ENCODE measurements at regions not wholly inside any gene's neighbourhood (a gene's known extent, or its start where the extent isn't known, plus 50 kb on each side); places are given as distances from the start of the nearest gene placed in this dataset.
"Not testable (repeated sequence)": the region's sequence is repeated elsewhere in the genome, so short reads cannot be mapped to it uniquely, and the experiment has no call there.

DNA sequence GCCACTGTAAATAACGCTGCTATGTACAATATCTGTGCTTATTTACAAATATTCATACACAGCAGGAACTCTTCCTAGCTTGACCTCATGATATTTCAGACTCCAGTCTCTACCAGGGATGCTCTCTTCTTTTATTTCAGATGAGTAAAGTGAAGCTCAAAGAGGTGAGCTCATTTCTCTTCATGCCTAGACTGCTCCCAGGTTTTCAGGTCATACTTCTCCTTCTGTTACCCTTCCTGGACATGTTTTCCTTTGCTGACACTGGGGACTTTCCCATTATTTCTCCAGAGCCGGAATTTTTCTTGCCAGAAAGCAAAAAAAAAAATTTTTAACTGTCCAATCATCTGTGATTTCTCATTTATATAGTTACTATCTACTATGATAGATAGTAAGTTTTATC, 147.2 kb upstream of the DST start:
- TF ChIP-seq, protein P1, sequence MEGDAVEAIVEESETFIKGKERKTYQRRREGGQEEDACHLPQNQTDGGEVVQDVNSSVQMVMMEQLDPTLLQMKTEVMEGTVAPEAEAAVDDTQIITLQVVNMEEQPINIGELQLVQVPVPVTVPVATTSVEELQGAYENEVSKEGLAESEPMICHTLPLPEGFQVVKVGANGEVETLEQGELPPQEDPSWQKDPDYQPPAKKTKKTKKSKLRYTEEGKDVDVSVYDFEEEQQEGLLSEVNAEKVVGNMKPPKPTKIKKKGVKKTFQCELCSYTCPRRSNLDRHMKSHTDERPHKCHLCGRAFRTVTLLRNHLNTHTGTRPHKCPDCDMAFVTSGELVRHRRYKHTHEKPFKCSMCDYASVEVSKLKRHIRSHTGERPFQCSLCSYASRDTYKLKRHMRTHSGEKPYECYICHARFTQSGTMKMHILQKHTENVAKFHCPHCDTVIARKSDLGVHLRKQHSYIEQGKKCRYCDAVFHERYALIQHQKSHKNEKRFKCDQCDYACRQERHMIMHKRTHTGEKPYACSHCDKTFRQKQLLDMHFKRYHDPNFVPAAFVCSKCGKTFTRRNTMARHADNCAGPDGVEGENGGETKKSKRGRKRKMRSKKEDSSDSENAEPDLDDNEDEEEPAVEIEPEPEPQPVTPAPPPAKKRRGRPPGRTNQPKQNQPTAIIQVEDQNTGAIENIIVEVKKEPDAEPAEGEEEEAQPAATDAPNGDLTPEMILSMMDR (conservative IDR thresholded peaks at IDR 0.05; ENCODE audit: low read depth, low read length): no peak
- no peak for DNase-seq (ENCODE audit: low read depth)

DNA sequence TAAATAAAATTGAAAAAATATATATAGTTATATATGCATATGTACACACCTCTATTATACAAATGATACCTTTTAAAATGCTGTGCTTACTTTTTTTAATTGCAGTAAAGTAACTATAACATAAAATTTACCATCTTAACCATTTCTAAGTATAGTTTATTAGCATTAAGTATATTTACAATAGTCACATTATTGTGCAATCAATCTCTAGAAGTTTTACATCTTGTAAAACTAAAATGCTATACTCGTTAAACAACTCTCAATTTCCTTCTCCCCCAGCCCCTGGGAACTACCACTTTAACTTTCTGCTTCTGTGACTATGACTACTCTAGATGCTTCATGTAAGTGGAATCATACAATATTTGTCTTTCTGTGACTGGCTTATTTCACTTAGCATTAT, 146.7 kb upstream of the DST start:
- TF ChIP-seq, protein P1 (conservative IDR thresholded peaks at IDR 0.05; ENCODE audit: low read depth, low read length): no peak
- no peak overlapping the region for H3K4me3 ChIP-seq (ENCODE audit: low read depth, low read length)
- no peak for DNase-seq (ENCODE audit: low read depth)

More for the DNA sequence above, 147.2 kb upstream of the DST start:
- H3K4me3 ChIP-seq (ENCODE audit: low read depth, low read length): no peak overlapping the region

DNA sequence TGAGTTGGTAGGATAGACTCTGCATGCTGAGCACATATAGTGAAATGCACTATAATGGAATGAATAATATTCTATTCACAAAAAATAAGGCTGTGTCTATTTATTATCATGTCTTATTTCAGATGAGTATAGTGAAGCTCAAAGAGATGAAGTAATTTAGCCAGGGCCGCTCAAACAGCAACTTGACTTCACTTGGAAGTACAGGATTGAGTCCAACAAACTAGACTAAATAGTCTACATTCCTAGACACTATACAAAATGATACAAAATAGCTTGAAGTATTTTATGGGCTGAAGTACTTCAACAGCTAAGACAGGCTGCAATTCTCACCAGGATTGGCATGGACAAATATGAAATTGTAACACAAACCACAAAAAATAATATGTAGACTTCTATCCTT, 144.5 kb upstream of the DST start:
- no peak for DNase-seq (ENCODE audit: low read depth)
- TF ChIP-seq, protein P1 (conservative IDR thresholded peaks at IDR 0.05; ENCODE audit: low read depth, low read length): no peak
- no peak overlapping the region for H3K4me3 ChIP-seq (ENCODE audit: low read depth, low read length)

DNA sequence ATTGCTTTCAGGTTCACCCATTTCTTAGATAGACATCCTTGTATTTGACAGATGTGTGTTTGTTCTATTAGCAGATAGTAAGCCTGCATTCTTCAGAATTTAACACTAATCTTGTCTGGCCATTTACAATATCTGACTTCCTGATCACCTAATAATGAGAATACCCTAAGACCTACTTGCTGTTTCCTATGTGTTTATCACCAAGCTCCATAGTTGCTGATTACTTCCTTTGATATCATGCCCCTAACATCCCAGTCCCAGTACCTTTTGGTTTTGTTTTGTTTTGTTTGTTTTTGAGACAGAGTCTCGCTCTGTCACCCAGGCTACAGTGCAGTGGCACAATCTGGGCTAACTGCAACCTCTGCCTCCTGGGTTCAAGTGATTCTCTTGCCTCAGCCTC, 143.6 kb upstream of the DST start:
- H3K4me3 ChIP-seq (ENCODE audit: low read depth, low read length): no peak overlapping the region
- no peak for DNase-seq (ENCODE audit: low read depth)
- TF ChIP-seq, protein P1 (conservative IDR thresholded peaks at IDR 0.05; ENCODE audit: low read depth, low read length): no peak

DNA sequence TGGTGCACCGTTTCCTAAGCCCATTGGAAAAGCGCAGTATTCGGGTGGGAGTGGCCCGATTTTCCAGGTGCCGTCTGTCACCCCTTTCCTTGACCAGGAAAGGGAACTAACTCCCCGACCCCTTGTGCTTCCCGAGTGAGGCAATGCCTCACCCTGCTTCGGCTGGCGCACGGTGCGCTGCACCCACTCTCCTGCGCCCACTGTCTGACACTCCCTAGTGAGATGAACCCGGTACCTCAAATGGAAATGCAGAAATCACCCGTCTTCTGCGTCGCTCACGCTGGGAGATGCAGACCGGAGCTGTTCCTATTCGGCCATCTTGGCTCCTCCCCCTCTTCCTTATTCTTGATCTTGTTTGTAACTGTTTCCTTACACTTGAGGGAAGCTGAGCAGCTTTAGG, 142.8 kb upstream of the DST start:
- DNase-seq (ENCODE audit: low read depth); H3K4me3 ChIP-seq (ENCODE audit: low read depth, low read length): not testable (repeated sequence)

DNA sequence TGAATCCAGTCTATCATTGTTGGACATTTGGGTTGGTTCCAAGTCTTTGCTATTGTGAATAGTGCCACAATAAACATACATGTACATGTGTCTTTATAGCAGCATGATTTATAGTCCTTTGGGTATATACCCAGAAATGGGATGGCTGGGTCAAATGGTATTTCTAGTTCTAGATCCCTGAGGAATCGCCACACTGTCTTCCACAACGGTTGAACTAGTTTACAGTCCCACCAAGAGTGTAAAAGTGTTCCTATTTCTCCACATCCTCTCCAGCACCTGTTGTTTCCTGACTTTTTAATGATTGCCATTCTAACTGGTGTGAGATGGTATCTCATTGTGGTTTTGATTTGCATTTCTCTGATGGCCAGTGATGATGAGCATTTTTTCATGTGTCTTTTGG, 137.4 kb upstream of the DST start:
- DNase-seq (ENCODE audit: low read depth); H3K4me3 ChIP-seq (ENCODE audit: low read depth, low read length): not testable (repeated sequence)

DNA sequence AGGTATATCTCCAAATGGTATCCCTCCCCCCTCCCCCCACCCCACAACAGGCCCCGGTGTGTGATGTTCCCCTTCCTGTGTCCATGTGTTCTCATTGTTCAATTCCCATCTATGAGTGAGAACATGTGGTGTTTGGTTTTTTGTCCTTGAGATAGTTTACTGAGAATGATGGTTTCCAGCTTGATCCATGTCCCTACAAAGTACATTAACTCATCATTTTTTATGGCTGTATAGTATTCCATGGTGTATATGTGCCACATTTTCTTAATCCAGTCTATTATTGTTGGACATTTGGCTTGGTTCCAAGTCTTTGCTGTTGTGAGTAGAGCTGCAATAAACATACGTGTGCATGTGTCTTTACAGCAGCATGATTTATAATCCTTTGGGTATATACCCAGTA, 135.8 kb upstream of the DST start:
- not testable (repeated sequence) for DNase-seq (ENCODE audit: low read depth)

DNA sequence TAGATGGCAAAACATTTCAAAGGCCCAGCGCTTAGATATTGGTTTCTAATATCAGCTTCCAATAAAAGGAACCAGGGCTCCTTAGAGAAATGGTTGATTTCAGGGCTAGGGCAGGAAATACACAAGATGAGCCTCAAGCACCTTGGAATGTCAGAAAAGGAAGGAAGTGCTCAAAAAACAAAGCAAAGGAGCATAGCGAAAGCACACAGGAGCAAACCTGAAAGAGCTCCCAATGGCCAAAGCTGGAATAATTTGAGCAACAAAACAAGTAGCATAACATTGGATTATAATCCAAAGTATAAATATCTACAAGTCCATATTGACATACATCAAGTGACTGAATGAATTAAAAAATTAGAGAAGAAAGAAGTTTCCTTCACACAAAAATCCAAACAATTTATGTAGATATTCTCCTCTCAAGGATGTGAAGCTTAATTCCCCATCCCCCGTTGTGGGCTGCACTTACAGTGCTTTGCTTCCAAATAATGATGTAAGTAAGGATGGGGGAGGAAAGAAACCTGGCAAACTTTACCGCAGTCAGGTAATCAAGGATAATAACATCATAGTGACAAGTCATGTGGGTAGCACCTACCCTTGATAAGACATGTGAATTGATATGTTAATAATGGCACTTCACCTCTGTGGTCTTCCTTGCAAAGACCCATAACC, 132.9 kb upstream of the DST start:
- H3K4me3 ChIP-seq (ENCODE audit: low read depth, low read length): no peak overlapping the region
- TF ChIP-seq, protein P1 (conservative IDR thresholded peaks at IDR 0.05; ENCODE audit: low read depth, low read length): no peak
- no peak for DNase-seq (ENCODE audit: low read depth)

More for the DNA sequence above, 135.8 kb upstream of the DST start:
- not testable (repeated sequence) for H3K4me3 ChIP-seq (ENCODE audit: low read depth, low read length)

DNA sequence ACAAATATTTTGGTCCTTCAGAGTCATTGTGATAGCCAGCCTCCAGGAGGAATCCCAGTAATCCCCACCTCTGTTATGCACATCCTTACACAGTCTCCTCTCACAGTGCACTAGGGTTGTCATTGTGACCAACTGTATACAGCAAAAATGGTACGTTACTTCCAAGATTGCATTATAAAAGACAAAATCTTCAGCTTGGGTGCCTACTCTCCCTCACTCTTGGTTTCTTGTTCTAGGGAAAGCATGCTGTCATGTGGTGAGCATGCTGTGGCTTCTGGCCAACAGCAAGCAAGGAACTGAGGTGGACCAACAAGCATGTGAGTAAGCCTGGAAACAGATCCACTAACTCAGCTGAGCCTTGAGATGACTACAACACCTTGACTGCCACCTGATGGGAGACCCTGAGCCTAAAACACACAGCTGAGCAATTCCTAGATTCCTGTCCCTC, 130.1 kb upstream of the DST start:
- H3K4me3 ChIP-seq (ENCODE audit: low read depth, low read length): no peak overlapping the region
- DNase-seq (ENCODE audit: low read depth): no peak
- TF ChIP-seq, protein P1 (conservative IDR thresholded peaks at IDR 0.05; ENCODE audit: low read depth, low read length): peak; percentile 16

Data from epithelial cell of proximal tubule (primary cell).